NCI-H187 (cell line): ENCODE measurements at regions not wholly inside any gene's neighbourhood (a gene's known extent, or its start where the extent isn't known, plus 50 kb on each side); places are given as distances from the start of the nearest gene placed in this dataset.
"Not testable (repeated sequence)": the region's sequence is repeated elsewhere in the genome, so short reads cannot be mapped to it uniquely, and the experiment has no call there.

Experiments used
- DNase-seq, 2 experiments: peaks; one replicate each; lab custom pipeline; 2025; lab: John Stamatoyannopoulos, UW

DNA sequence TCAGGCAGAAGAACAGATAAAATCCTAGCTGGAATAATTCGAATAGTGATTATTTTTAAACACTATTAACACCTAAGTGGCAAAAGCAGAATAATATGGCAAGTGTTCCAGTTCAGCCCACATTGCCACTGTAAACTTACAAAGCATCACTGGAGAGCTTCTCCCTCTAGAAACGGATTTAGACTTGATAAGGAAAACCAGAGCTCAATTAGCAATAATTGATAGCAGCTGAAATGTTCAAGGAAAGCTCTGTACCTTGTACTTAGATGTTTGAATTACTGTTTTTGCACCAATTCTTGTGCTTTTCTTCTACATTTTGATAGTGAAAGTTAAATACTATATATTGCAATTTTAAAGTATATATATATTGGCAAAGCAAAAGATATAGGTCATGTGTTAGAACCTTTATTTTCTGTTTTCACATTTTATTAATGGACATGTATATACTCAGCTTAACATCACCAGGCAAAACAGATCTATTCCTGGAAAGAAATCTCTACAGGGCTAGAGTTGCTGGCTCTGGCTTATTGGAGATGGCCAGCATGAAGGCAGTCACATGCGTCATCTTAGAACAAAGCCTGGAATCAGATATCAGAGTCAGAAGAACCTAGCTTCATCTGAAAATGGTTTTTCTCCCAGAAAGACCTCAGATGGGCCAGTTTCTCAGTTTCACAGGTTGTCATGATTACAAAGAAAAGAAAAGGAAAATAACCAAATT, 149.1 kb upstream of the CTAGE1 start:
- no peak for DNase-seq

DNA sequence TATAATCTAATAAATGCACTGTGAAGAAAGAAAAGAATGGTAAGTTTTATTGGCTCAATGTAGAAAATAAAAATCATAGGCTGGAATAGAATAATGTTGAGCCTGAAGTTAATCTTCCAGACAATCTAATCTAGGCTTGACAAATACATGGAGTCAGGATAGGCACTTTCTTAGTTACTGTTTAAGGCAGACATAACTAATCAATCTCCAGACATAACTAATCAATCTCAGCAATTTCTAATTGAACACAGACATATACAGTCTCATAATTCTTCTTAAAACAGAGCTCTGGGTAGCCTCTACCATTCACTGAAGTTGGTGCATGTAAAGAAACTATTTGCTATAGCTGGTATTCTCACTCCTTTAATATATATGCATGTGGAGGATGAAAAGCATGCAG, 150.1 kb upstream of the CTAGE1 start:
- DNase-seq, result no peak

DNA sequence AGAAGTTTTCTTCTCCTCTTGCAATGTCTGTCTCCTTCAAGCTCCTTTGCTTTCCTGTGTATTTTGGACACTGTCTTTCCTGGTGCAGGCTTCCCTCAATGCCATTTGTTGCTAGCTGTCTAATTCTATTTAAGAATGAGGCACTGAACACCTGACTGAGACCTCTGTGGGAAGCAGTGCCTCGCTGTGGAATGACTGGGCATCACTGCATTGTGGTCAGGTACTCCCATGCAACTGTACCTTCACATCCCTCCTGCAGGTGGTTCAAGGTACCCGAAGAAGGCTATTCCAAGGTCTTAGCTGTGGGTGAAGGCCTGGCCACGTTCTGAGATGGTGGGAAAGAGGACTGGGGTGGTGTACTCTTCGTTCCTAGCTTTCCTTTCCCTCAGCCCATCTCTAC, 152.8 kb upstream of the CTAGE1 start:
- no peak for DNase-seq

DNA sequence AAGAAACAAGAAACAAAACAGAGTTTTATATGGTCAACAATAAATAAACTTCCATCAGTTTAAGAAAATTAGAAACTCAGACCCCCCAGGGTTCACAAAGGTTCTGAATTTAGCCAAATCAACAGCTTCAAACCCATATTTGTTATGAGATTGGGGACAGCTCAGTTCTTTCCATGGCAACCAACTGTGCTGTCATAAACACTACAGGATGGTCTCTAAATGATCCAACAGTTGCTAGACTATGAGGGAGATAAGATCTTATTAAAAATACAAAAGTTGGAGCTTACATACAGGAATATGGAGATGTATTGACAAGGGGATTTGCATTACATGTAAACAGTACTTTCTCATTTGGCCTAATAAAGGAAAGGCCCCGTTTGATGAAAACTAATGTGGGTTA, 154.6 kb upstream of the CTAGE1 start:
- no peak for DNase-seq

DNA sequence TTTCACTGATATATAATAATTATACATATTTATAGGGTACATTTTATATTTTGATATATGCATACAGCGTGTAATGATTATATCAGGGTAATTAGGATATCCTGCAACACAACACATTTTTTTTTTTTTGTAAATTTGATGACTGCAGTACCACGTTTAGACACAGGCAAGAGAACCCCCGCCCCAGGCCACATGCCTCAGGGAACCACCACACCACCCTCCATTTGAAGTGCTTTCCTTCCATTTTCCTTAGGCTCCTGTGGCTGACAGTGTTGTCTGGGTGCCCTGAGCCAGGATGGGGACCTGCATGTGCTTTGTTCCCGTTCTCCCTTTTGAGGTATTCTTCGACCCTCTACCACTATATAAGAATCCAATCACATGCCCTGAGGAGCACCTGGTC, 161.6 kb upstream of the CTAGE1 start:
- DNase-seq, result no peak

DNA sequence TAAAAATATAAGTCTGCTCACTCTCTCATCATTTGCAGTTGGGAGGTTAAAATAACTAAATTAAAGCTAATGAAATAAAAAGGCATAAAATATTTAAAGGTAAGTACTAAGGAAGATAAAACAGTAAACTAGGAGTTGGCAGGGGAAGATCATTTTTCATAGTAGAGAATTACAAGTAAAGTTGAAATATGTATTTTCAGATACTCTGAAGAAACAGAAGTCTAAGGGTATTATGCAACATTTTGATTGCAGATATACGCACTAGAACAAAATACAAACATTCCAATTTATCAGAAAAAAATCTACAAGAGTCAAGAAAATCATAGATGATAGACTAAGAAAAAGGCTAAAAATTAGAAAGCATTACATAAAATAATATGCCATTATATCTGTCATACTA, 167.6 kb upstream of the CTAGE1 start:
- no peak for DNase-seq

DNA sequence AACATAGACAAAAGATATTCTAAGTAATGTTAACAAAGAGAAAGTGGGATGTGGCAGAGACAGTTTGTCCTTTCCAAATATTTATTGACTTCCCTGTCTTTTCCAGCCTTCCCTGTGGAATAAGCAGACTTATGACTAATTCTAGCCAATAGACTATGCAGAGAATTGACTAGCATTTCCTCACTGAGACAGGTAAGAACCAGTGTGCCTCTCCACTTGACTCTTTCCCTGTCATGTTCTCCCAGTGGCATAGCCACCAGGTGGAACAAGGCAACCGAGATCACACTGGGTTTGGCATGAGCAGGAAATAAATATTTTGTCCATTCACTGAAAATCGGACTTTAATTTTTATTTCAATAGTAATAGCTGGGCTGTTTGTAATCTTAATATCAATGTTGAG, 168.1 kb upstream of the CTAGE1 start:
- DNase-seq, result no peak

DNA sequence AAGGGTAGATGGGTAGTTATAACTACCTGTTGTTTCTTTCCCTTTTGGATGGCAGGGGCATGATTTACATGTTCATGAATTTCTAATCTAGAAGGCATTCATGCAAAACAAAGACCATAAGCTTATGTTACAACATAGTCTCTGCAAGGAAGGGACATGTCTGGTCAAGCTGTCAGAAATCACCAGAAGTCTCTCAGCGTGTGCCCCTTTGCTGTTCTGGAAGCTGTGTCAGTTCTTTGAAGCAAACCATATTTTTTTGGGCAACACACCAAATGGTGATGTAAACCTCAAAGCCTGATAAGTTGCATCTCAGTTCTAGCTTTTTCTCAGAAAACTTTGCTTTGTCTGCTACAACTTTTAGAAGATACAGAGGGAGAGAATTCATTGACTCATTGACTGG, 173.5 kb upstream of the CTAGE1 start:
- DNase-seq, result no peak

DNA sequence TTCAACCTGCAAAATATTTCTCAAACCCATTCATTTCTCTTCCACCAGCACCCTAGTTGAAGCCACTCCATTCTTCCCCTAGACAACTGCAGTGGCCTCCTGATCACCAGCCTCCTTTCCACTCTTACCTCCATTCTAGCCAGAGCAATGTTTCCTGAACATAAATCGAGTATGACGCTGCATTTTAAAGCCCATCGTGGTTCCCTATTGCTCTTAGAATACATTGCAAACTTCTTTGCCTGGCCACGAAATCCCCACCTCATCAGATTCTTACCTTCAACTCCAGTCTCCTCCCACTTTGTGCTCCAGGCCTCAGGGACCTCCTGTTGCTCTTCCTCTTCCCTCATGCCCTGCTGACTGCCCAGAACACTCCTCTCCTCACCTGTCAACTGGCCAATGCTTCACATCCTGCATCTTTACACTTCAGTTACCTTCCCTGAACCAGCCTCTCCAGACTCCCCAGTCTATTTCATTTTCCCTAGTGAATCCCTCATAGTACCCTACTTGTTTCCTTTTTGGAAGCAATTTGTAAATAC, 176.5 kb upstream of the CTAGE1 start:
- DNase-seq, result no peak

DNA sequence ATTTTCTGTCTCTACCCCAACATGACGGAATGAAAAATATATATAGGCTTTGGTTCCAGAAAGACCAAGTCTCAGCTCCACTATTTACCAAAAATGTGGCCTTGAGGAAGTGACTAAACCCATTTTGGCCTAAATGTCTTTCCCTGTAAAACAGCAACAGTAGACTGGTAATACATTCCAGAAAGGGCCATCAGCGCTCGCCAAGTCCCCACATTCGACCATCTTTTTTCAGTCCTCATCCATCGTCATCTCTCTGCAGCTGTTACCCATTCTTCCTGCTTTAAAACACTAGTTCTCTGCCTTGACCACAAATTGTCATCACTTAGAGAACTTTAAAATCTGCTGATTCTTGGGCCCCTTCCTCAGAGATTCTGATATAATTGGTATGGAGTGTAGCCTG, 183.8 kb upstream of the CTAGE1 start:
- DNase-seq, result no peak

DNA sequence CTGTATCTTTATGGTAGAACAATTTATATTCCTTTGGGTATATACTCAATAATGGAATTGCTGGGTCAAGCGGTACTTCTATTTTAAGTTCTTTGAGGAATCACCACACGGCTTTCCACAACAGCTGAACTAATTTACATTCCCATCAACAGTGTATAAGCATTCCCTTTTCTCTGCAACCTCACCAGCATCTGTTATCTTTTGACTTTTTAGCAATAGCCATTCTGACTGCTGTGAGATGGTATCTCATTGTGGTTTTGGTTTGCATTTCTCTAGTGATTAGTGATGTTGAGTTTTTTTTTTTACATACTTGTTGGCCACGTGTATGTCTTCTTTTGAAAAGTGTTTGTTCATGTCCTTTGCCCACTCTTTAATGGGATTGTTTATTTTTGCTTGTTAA, 184.7 kb upstream of the CTAGE1 start:
- DNase-seq, result not testable (repeated sequence)

DNA sequence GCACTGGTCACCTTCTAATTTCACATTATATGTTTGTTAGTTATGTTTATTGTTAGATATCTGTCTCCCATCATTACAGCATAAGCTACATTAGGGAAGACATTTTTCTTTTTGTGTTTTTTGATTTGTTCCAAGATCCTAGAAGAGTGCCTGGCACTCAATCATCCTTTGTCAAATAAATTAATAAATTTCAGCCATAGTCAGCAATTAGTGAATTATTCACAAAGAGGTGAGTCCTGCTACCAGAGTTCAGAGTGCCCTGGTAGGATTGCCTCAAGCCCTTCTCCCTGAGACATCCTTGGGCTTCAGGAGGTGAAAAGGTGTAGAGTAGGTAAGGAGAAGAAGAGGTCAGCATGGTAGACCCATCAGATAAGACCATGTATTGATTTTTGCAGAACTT, 186.2 kb upstream of the CTAGE1 start:
- DNase-seq, result no peak

DNA sequence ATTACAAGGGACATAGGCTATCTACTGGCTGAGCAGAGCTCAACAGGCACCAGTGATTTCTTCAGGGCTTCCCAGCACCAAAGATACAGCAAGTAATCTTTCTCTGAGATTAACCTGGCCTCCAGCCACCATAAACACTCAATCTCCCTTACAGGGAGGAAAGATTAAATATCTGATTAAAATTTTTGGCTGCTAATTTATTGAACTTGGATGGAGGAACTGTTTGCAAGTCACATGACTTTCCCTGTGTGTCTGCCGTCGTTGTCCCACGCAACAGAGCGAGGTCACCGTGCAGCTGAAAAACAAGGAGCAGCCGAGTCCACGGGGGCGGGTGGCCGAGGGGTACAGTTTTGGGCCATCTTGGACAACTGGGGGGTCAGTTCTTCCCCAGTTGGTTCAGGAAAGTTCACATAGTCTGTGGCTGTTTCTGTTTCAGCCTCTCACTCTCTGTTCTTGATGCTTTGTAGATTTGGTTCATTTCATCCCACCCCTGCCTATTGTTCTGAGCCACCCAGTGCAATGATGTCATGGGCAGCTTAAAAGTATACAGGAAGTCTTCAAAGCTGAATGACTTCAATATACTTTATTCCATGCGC, 186.8 kb upstream of the CTAGE1 start:
- no peak for DNase-seq

DNA sequence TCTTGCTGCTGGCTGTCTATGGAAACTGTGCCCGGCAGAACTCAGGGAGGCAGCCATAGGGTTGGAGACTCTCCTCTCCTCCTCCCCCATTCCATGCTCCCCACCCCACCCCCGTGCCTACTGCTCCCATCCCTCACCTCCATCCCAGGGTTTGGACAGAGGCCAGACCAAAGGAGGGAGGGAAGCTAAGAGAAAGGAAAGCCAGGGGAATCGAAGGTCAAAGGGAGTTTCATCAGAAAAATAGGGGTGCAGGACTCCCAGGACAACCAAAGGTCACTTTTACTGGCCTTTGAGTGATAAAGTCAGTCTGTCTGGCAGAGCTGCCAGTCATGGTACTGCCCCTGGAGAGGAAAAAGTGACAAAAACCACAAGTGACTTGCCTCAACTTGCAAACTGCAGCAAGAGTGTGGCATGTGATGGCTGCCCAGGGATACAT, 187.3 kb upstream of the CTAGE1 start:
- DNase-seq, result no peak

DNA sequence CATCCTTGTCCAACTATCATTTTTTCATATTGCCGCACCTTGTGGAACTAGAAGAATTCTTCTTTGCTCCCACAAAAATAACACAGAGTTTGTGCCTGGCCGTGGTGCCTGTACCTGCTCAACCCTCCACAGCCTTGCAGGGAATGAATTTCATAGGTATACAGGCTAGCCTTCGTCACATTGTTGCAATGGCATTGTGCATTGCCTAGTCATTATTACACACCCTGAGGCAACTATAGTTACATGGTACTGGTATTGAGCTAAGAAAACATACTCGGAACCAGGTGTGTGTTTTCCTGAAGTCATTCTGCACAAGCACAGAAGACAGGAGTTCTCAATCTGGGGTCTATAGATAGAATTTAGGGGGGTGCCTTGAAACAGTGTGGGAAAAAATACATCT, 188.0 kb upstream of the CTAGE1 start:
- DNase-seq, result no peak

DNA sequence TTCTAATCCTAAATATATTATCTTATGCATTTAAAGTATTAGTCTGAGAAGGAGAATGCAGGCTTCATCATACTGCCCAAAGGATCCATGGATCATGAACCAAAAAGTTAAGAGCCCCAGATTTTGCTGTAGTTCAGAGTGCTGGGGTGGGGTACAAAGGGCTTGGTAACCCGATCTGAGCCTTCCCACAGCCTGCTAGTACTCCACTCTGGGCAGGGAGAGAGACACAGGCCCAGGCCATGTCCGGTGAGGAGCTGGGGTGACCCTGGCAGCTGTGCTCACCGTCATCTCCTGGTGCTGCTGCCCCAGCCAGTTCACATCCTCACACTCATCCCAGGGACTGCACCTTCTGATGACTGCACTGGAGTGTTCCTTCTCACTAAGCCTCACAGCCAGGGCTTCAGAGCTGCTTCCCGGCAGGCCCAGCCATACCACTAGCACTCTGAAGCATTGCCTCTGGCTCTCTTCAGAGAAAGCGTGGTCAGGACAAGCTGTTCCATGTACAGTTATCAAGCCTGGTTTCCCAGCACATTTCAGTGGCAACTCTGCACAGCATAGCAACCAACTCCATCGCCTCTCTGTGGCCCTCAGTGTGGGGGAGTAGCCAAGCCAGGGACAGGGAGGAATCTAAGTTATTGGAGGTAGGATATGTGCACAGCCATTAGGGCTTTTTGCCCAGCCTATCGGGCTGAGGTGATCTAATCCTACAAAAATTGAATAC, 189.0 kb upstream of the CTAGE1 start:
- no peak for DNase-seq

DNA sequence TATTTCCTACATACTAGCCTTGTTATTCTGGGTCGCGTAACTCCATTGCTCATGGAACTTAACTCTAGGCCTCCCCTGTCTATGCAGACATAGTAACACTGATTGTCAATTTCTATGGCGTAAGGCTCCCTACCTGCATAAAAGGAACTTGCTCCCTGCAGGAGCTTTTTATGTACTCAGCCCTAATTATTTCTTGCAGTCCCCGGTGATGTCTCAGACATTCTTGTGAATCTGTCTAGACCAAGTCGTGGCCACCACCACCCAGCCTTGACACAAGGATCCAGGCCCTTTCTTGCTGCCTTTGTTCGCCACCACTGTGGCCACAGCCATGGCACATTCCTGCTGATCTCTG, 189.5 kb upstream of the CTAGE1 start:
- DNase-seq, result no peak

DNA sequence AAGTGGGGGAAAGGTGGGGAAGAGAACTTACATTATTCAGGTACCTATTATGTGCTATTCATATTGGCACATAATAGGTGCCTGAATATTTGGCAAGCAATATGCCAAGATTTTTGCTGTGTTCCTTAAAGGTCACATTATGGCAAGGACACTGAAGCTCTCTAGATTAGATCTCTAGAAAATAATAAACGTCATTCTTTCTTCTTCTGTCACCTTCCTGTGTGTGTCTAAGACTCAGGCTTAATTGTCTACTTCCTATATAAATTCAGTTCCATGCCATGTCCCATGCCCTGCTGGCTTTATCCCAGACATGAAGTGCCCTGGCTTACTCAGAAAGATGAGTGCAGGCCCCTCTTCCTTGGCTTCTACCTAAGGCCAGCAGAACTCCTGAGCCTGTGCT, 191.1 kb upstream of the CTAGE1 start:
- no peak for DNase-seq

DNA sequence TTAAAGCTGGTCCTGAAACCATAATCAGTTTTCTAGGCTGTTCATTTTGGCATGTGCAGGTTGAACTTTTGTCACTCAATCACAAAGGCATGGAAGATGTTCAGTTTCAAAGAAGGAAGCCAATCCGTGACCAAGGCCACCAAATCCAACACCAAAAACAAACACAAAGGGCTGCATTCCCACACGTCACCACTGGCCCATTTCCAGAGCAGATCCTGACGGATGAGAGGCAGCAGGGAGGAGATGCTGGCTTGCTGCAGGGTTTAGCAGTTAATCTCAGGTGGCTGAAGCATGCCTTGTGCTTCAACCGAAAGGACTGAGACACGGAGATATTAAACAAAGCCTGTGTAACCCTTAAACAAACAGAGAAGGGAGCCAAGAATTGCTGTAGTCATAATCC, 191.9 kb upstream of the CTAGE1 start:
- no peak for DNase-seq

DNA sequence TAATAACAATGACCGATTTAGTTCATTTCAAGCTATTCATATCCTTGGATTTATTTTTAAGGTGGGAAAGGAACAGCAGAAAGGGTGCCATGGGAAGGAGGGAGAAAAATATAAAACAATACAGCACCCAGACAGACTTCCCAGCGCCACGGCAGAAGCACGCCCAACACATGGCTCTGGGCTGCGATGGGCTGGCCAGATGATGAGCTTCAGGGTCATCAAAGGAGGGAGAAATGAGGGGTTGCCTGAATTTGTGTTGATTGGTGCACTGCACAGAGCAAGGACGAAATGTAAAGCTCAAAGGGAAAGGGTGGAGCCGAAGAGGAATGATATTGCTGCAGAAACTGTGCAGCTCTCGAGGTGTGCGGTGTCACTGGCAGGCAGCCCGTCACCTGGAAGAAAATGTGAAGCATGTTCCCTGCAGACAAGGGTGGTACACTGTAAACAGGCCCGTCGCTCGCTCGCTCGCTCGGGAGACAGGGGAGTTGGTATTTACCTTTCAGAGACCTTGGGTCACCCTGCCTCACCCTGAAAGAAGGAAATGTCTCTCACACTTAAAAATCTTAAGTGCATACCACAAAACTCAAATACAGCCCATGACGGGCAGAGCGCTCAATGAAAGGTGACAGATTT, 195.5 kb upstream of the CTAGE1 start:
- no peak for DNase-seq

DNA sequence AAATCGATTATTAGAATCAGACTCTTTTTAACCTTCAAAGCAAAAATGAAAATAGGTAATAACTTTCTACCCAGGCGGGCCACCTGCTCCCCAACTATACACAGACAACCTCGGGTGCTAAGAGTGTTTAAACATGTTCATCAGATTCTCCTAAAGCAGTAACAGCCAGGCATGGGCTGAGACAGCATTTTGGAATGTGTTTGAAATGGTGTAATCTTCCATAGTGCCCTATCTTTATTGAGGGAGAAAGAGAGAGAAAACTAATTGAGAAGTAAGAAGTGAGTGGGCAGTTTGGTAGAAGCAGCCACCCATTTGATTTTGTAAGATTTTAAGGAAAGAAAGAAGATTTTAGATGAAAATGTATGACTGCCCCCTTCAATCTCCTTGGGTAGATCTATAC, 196.1 kb upstream of the CTAGE1 start:
- no peak for DNase-seq

DNA sequence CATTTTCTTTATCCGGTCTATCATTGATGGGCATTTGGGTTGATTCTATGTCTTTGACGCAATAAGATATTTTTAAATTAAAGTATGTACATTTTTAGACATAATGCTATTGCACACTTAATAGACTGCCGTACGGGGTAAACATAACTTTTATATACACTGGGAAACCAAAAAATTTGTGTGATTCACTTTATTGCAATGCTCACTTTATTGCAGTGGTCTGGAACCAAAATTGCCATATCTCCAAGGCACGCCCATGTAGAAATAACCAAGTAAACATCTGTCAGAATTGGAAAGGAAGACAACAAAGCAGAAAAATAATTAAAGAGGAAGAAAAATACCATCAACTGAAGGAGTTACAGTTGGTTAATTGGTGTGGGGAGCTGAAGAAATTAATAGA, 205.8 kb upstream of the CTAGE1 start:
- no peak for DNase-seq

DNA sequence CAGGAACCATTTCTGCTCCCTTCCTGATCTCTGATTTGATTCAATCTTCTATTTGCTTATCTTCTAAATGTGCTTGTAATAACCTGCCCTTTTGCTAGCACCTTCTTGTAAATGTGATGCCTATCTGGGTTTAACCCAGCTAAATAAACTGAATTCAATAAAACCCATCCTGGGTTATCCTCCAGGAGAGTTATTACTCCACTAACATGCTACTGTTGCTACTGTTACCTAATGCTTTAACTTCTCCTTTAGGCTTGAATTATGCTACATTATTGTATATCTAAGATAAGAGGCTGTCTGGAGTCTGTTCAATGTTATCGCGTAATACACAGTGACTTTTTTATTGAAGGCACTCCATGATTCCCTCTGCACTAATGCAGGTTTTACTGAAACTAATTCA, 206.5 kb upstream of the CTAGE1 start:
- DNase-seq, result no peak
